Esophagus muscularis mucosa (tissue), 4 donors: ENCODE measurements at regions not wholly inside any gene's neighbourhood (a gene's known extent, or its start where the extent isn't known, plus 50 kb on each side); places are given as distances from the start of the nearest gene placed in this dataset.
"Not testable (repeated sequence)": the region's sequence is repeated elsewhere in the genome, so short reads cannot be mapped to it uniquely, and the experiment has no call there.

Source experiments
- DNase-seq: peaks from one replicate; pipeline ENCODE4 v3.0.0-alpha.2; 2017; ENCODE audit errors: extremely low spot score
- H3K27ac ChIP-seq, 4 donors: fragments of 200-600 bp; sonication (generic); replicated peaks in 1 of 4; 1 replicate in 3 of 4; 2 replicates in 1 of 4; pipeline ENCODE4 v1.5.1; 2016 to 2019; ENCODE audit warnings: mild to moderate bottlenecking in 1 of 4
- H3K27me3 ChIP-seq, 4 donors: fragments of 200-600 bp; sonication (generic); one replicate each; pipeline versions ENCODE4 v1.5.1 to v1.6.0; 2016 to 2019
- H3K36me3 ChIP-seq, 4 donors: fragments of 200-600 bp; sonication (generic); one replicate each; pipeline ENCODE4 v1.5.1; 2016 to 2019
- H3K4me1 ChIP-seq, 4 donors: fragments of 200-600 bp; sonication (generic); one replicate each; pipeline ENCODE4 v1.5.1; 2016 to 2019
- H3K4me3 ChIP-seq, 4 donors: fragments of 200-600 bp; sonication (generic); 1 replicate in 2 of 4; 2 replicates in 2 of 4; pipeline ENCODE4 v1.5.1; 2016 to 2019; ENCODE audit warnings: mild to moderate bottlenecking in 4 of 4, moderate library complexity in 1 of 4
- H3K9me3 ChIP-seq, 4 donors: fragments of 200-600 bp; sonication (generic); 1 replicate in 3 of 4; 2 replicates in 1 of 4; pipeline ENCODE4 v1.5.1; 2016 to 2019
- EP300 ChIP-seq: sonication (generic); formaldehyde crosslinking; IDR thresholded peaks from one replicate; pipeline ENCODE4 v1.6.1; 2017; ENCODE audit warnings: antibody characterized with exemption
- POLR2A ChIP-seq: fragments of 450-650 bp; IDR thresholded peaks from one replicate; pipeline ENCODE4 v1.6.1; 2017; ENCODE audit warnings: antibody characterized with exemption, moderate library complexity, mild to moderate bottlenecking, low read depth
- POLR2AphosphoS5 ChIP-seq, 2 donors: sonication (generic); formaldehyde crosslinking; IDR thresholded peaks; one replicate each; pipeline ENCODE4 v1.6.1; 2017; ENCODE audit warnings: antibody characterized with exemption in 2 of 2
- WGBS: methylation state at CpG from one replicate; pipeline ENCODE4 v1.1.5; 2018; 5-methylcytosine and 5-hydroxymethylcytosine counted together
- intact Hi-C: fragments of 100-400 bp; cut with DNase I; formaldehyde crosslinking; loops from one replicate; pipeline ENCODE4 v1.15.1; 2023
- TF ChIP-seq, protein P1 (sequence below), 3 experiments: fragments of 200-600 bp in 2 of 3; fragments of 450-650 bp in 1 of 3; sonication (generic) in 2 of 3; IDR thresholded peaks; one replicate each; pipeline ENCODE4 v1.5.1; 2017 to 2019; ENCODE audit warnings: antibody characterized with exemption in 3 of 3, mild to moderate bottlenecking in 2 of 3, moderate library complexity in 1 of 3

DNA sequence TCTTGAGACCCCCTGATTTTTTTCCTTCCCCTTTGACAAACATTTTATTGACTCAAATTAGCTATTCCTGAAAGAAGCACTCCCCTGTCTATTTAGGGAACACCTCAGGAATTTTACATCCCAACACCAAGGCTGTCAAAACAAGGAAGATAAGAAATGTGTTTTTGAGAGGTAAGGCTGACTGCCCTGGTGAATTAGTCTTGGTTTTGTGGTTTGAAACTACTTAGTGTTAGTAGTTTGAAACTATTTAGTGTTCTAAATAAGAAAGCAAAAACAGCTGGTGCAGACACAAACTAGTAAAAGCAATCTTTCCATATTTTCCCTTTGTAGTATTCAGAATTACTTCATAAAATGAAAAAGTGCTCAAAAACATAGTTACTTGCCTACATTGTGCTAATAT, 120.7 kb downstream of the PCSK1 start:
- no peaks in the 10 kb centered on the region for H3K4me1 ChIP-seq
- H3K4me3 ChIP-seq, result no peak overlapping the region
- no peak for DNase-seq
- peaks cover 0 to 8% (median 2%) of the 10 kb centered on the region in 4 donors for H3K9me3 ChIP-seq
- no peak overlapping the region for H3K27ac ChIP-seq
- no peaks in the 10 kb centered on the region for H3K36me3 ChIP-seq
- TF ChIP-seq POLR2AphosphoS5 (IDR thresholded peaks at IDR 0.05) (no peak), EP300 (no peak), POLR2A (no peak)
- TF ChIP-seq, protein P1, sequence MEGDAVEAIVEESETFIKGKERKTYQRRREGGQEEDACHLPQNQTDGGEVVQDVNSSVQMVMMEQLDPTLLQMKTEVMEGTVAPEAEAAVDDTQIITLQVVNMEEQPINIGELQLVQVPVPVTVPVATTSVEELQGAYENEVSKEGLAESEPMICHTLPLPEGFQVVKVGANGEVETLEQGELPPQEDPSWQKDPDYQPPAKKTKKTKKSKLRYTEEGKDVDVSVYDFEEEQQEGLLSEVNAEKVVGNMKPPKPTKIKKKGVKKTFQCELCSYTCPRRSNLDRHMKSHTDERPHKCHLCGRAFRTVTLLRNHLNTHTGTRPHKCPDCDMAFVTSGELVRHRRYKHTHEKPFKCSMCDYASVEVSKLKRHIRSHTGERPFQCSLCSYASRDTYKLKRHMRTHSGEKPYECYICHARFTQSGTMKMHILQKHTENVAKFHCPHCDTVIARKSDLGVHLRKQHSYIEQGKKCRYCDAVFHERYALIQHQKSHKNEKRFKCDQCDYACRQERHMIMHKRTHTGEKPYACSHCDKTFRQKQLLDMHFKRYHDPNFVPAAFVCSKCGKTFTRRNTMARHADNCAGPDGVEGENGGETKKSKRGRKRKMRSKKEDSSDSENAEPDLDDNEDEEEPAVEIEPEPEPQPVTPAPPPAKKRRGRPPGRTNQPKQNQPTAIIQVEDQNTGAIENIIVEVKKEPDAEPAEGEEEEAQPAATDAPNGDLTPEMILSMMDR (IDR thresholded peaks at IDR 0.05), result no peak
- intact Hi-C loops, result no loop called here
- no peaks in the 10 kb centered on the region for H3K27me3 ChIP-seq

DNA sequence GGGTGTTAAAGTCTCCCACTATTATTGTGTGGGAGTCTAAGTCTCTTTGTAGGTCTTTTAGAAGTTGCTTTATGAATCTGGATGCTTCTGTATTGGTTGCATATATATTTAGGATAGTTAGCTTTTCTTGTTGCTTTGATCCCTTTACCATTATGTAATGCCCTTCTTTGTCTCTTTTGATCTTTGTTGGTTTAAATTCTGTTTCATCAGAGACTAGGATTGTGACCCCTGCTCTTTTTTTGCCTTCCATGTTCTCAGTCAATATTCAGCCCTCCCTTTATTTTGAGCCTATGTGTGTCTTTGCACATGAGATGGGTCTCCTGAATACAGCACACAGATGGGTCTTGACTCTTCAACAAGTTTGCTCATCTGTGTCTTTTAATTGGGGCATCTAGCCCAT, 126.0 kb downstream of the PCSK1 start:
- H3K4me3 ChIP-seq, DNase-seq, H3K36me3 ChIP-seq, H3K9me3 ChIP-seq, H3K27ac ChIP-seq, intact Hi-C loops, H3K27me3 ChIP-seq, H3K4me1 ChIP-seq: not testable (repeated sequence)

DNA sequence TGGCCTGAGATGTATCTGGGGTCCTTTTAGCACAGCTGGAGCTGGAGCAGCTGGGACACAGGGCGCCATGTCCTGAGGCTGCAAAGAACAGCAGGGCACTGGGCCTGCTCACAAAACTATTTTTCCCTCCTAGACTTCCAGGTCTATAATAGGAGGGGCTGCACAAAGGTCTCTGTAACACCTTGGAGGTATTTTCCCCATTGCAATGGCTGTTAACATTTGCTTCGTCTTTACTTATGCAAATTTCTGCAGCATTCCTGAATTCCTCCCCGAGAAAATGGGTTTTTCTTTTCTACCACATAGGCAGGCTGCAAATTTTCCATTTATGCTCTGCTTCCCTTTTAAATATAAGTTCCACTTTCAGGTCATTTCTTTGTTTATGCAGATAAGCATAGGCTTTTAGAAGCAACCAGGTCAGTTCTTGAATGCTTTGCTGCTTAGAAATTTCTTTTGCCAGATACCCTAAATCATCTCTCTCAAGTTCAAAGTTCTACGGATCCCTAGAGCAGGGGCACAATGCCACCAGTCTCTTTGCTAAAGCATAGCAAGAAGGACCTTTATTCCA, 130.8 kb downstream of the PCSK1 start:
- WGBS, result 84% methylated on average over 4 of the region's 4 CpGs
- Histone ChIP-seq H3K36me3 (no peaks in the 10 kb centered on the region), H3K9me3 (no peaks in the 10 kb centered on the region), H3K4me1 (peaks cover 0 to 14% (median 13%) of the 10 kb centered on the region in 4 donors), H3K27me3 (no peaks in the 10 kb centered on the region), H3K27ac (no peak overlapping the region), H3K4me3 (no peak overlapping the region)
- DNase-seq, result no peak
- no peak for TF ChIP-seq EP300
- TF ChIP-seq POLR2A, result no peak
- no peak for TF ChIP-seq POLR2AphosphoS5 (IDR thresholded peaks at IDR 0.05)
- TF ChIP-seq, protein P1 (IDR thresholded peaks at IDR 0.05), result no peak
- intact Hi-C loops, result no loop called here

DNA sequence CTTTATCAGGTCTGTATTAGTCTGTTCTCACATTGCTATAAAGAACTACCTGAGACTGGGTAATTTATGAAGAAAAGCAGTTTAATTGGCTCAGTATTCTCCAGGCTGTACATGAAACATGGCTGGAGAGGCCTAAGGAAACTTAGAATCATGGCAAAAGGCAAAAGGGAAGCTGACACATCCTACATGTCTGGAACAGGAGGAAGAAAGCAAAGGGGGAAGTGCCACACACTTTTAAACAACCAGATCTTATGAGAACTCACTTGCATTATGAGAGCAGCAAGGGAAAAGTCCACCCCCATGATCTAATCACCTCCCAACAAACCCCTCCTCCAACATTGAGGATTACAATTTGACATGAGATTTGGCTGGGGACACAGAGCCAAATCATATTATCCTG, 132.1 kb downstream of the PCSK1 start:
- Histone ChIP-seq H3K9me3 (no peaks in the 10 kb centered on the region), H3K27ac (no peak overlapping the region), H3K27me3 (no peaks in the 10 kb centered on the region), H3K4me3 (no peak overlapping the region), H3K36me3 (no peaks in the 10 kb centered on the region), H3K4me1 (peaks cover 0 to 23% (median 16%) of the 10 kb centered on the region in 4 donors)
- DNase-seq, result no peak
- TF ChIP-seq EP300 (no peak), POLR2A (no peak), POLR2AphosphoS5 (IDR thresholded peaks at IDR 0.05) (no peak)
- TF ChIP-seq, protein P1 (IDR thresholded peaks at IDR 0.05), result no peak
- intact Hi-C loops, result no loop called here

DNA sequence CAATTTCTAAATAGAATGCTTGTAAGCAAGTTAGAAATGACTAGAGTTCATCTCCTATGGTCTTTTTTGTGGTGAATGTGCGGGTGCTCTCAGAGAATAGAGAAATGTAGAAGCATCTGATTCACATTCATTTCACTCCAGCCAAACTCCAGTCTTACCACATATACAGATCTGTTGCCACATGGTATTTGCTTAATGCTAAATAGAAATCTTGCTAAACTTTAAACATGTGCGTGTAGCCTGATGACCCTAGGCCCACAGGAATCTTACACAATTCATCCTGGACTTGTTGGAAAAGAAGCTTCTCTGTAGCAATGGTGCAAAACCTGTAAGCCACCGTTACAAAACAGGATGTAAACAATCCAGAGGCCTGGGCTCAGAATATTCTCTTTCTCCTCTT, 135.2 kb downstream of the PCSK1 start:
- no peaks in the 10 kb centered on the region for H3K9me3 ChIP-seq
- no peak for DNase-seq
- H3K4me3 ChIP-seq, result no peak overlapping the region
- intact Hi-C loops, result no loop called here
- 50% methylated on average over 3 of the region's 3 CpGs for WGBS
- H3K4me1 ChIP-seq, result peaks cover 4 to 46% (median 30%) of the 10 kb centered on the region in 4 donors
- H3K36me3 ChIP-seq, result no peaks in the 10 kb centered on the region
- peak overlapping the region; percentile 6 to 59 (median 48) for H3K27ac ChIP-seq
- no peak for TF ChIP-seq POLR2A
- peak in 1 of 2 donors; percentile 59 for TF ChIP-seq POLR2AphosphoS5 (IDR thresholded peaks at IDR 0.05)
- TF ChIP-seq, protein P1 (IDR thresholded peaks at IDR 0.05), result no peak
- H3K27me3 ChIP-seq, result no peaks in the 10 kb centered on the region
